SHP77 treated with DMSO at 0.1 percent for 48 hours (cell line): ENCODE measurements at regions not wholly inside any gene's neighbourhood (a gene's known extent, or its start where the extent isn't known, plus 50 kb on each side); places are given as distances from the start of the nearest gene placed in this dataset.

Experiments
- DNase-seq: peaks from one replicate; lab custom pipeline; 2025; lab: John Stamatoyannopoulos, UW

DNA sequence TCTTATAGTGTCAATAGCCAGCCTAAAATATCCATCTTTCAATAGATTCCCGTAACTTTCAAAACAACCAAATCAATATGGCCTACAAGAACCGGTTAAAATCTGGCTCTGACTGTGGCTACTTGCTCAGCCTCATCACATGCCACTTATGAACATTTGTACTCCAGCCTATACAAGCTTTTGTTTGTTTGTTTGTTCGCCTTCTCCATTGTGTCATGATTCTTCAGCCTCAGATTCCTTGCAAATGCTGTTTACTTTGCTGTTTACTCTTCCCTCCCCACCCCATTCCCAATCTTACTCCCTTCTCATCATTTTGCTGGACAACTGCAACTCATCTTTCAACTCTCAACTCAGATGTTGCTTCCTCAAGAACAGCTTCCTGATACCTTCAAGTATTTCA, 161.2 kb downstream of the CAPZA3 start:
- DNase-seq, result no peak

DNA sequence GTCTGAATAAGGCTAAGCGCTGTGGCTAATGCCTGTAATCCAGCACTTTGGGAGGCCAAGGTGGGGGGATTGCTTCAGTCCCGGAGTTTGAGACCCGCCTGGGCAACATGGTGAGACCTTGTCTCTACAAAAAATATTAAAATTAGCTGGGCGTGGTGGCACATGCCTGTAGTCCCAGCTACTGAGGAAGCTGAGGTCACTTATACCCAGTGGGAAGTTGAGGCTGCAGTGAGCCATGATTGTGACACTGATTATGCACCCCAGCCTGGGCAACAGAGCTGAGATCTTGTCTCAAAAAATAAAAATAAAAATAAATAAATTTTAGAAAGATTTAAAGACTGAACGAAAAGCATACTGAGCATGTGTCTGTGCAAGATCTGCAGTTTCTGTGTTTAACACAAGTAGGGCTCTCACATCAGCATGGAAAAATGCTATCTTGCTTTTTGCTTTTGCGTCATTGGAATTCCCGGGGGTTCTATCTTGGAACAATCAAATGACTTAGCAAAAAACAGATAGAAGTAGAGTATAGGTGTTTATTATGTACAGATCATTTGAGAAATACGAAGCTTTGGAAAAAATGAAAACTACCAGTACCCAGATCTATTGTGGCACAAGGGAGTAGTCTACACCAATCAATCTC, 161.9 kb downstream of the CAPZA3 start:
- no peak for DNase-seq

DNA sequence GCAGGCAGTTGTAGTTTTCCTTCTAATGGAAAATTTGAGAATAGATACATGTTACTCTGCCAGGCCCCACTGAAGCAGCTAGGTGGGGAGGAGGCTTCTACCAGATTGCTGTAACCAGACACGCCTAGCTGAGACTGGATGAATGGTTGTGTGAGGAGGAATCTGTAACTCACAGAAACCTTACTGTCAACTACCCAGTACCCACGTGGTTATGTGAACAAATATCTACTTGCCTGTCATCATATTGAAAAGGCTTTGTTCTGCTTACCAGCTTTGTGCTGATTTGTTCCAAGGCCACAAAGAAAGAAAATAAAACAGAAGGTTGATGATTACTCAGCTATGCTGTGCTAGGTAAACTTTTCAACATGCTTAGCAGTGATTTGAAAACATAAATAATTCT, 167.2 kb downstream of the CAPZA3 start:
- DNase-seq, result no peak

DNA sequence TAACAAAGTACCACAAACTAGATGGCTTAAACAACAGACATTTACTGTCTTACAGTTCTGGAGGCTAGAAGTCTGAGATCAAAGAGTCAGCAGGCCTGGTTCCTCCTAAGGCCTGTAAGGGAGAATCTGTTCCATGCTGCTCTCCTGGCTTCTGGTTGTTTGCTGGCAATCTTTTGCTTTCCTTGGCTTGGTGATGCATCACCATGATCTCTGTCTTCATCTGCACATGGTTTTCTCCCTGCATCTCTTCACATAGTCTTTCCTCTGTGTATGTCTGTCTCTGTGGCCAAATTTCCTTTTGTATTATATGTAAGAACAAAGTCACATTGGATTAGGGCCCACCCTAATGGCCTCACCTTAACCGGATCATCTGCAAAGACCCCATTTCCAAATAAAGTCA, 168.5 kb downstream of the CAPZA3 start:
- DNase-seq, result no peak

DNA sequence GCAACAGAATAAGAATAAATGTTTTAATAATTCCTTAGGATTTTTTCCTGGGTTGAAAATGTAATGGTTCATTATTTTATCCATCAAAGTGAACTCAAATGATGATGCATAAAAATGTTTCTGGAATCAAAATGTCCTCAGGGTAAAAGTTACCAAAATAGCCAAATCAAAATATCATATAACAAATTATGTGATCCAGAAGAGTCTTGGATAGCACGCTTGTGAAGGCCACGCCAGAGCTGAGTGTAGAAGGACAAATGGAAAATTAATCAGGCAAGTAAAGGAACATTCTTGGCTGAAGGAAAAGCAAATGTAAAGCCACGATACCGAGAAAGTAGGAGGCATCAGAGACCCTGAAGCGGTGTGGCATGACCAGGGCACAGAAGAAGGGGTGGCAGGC, 169.2 kb downstream of the CAPZA3 start:
- DNase-seq, result no peak

DNA sequence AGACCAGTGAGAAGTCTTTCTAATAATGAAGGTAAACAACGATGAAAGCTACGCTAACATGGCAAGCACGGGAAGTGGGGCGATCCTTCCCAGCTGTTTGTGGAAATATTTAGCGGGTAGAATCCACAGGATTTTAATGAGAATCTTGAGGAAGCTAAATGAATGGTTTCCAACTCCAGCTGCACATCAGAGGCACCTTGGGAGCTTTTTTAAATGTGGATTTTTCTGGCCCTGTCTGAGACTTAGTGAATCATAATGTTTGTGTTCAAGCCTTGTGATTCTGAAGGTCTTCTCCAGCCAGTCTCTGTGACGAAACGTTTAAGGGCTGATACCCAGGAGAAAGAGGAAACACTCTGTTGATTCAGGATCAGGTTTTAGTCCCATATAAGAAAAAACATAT, 169.8 kb downstream of the CAPZA3 start:
- DNase-seq, result no peak

DNA sequence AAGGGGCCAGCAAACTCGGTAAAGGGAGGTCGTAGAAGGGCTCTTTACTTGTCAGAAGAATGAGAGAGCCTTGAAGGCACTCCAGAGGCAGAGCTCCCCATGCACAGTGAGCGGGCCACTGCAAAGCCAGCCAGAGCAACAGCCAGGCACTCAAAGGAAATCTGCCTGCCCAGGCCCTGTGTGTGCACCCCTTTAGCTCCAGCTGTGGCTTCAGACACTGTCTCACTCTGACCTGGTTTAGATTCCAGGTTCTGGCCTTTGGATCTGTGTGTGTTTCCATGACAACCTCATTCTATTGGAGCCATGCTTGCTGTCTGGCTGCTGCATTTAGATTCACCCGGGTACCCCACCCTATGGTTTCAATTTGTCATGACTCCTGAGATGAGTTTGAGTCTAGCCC, 170.3 kb downstream of the CAPZA3 start:
- DNase-seq, result no peak

DNA sequence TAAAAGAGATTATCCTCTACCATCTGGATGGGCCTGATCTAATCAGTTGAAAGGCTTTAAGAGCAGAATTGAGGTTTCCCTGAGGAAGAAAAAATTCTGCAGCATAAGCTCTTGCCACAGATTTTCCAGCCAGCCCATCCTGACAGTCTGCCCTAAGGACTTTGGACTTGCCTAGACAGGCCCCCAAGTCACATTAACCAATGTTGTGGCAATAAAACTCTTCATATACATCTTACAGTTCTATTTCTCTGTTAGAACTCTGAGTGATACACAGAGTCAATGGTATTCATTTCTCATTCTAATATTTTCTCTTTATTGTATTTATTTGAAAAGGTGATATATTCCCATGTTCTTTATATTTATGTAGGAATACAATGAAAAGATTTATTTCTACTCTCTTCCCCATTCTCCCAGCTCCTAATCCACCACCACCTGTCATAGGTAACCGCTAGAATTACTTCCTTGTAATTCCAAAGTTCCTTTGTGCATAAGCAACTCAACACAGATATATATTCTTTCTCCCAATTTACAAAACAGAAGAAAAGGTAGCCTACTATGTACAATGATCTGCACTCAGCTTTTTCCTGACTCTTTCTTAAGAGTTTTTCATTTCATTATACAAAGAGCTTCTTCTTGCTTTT, 182.1 kb downstream of the CAPZA3 start:
- no peak for DNase-seq

DNA sequence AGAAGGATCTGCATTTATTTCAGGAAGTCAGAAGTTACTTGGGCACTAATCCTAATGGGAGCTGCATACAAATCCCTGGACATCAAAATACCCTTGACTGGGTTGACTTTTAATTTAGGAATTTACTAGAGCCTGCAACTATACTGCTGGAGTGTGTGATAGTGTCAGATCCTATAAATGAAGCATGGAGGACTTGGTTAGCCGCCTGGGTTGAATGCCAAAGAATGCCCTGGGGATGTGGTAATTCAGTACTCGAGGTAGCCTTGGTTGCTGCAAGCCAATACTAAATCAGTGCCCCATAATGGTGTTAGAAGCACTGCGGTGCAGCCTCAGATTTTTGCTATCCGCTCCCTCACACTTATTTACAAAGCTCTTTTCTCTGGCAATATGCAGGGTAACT, 184.9 kb downstream of the CAPZA3 start:
- no peak for DNase-seq

DNA sequence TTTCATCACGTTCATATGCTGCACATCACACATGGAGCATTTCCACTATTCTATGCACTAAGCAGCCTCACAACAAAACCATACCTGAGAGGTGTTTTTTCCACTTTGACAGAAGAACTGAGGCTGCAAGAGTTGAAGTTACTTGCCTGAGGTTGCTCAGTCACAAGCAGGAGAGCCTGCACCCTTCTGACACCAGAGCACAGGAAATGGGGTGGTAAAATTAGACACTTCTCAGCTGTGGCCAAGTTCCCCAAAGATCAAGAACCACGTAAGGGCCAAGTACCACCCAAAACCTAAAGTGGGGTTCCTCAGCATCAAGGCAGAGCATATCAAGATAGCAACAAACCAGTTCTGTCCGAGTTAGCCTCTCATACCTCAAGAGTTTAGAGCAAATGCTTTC, 185.8 kb downstream of the CAPZA3 start:
- DNase-seq, result no peak

DNA sequence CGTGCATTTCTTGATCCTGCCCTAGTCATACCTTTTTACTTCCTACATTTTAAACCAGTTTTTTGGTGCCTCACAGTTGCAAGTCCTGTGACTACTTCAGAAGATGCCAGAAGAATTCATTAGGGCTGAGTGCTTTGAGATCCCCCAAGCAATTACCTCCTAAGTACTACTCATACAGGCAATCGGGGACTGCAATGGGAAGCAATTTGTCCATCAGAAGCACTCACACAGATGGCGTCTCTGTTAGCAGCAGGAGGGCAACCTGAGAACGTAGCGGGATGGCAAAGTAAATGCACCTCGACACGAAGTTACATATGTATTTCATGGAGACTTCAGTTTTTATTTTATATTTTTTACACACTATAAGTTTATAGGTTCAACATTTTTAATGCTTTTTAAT, 188.3 kb downstream of the CAPZA3 start:
- no peak for DNase-seq

DNA sequence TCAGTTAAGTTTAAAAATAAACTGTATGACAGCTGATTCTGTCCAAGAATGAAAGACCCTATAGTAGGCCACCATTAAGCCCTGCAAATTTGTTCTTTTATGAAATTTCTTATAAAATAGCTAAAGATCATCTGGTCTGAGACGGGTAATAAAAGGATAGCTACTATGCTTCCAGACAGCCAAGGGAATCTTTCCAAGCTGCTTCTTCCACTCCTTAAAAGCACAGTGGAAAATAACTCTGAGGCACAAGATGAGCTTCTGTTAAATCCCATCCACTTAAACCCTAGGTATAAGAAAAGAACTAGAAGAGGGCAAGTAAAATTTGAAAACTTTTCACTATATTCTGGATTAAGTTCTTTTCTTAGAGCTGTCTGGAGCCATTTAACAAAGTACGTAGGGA, 194.3 kb downstream of the CAPZA3 start:
- DNase-seq, result no peak

DNA sequence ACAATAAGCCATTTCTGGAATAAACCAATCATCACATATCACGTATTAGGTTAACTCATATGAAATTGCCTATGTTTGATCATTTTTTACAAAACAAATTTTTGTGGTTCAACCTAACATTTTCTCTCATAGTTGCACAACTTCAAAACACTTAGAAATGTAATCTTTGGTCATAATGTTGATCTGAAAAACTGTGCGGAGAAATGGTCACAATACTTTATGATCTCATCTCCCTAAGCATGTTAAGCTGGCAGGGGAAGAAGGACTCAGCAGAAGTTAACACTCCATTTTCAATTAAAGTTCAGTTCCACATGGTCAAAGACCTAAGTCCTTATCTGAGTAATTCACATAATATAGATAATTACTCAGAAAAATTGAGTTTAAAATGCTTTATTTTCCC, 194.8 kb downstream of the CAPZA3 start:
- DNase-seq, result no peak

DNA sequence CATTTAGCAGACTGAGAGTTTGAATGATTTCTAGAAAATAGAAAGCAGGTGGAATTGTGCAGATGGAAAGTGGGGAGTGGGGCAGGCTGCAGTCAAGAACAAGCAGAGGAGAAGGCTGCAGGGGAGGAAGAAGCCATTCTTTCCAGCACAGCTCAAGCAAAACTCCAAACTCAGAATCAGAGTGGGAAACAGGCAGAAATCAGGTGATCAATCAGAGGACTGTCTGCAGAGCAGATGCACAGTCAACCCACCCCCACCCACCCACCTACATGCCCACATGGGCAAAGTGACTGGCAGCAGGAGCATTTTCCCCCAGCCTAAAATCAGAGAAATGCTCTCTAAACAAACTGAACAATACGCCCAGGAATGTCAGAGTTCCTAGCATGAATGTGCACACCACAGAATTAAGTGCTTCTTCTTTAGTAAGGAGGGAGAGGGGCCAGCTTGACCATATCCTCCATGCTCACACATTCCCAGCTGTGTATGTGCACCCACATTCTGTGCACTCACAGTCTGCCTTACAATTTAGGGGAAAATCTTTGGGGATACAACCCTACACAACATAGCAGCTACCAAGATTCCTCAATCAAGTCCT, 194.1 kb upstream of the PLEKHA5 start:
- DNase-seq, result no peak

DNA sequence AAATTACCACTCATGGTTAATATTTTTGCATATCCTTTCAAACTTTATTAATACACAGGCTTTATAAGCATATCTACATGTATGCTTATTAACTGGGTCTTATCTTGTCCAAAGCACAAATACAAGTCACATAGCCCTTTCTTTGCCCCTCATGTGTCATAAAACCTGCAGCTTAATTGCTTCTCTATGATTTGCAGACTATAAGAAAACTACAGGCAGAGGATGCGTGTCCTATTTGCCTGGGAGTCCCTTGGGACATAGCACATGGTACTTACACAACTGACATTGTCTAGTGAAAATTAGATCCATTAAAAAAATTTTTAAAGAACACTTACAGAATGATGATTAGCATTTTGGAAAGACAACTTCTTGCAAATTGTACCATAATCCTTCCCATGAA, 190.5 kb upstream of the PLEKHA5 start:
- no peak for DNase-seq

DNA sequence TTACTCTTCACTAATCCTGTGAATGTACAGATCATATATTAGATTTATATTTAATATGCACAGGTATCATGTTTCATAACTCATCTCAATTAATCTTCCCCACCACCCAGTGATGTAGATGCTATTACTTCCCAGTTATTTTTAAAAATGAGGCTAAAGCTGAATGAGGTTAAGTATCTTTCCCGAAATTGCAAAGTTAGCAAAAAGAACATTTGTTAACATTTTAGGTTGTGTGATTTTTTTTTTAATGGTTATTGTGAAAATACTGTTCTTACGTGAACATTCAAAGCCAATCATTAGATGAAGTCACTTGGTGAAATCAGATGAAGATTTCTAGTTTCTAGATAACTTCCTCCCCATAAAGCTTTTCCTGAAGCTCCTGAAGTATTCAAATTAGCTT, 186.9 kb upstream of the PLEKHA5 start:
- no peak for DNase-seq

DNA sequence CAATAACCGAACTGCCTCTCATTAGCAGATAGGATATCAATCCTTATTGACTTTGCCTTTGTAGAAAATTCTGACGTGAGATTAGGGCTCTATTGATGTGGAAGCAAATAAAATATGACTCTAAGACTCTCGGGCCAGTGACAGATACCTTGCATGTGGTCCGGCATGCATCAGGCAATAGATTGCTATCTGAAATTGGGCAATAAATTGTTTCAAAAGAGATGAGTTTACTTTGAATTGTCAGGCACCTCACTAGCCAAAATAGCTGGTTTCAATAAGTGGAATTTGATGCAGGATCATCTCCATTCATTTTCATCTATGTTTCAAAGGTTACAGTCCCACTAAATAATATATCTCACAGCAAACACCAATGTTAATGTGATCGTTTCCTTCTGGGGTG, 186.3 kb upstream of the PLEKHA5 start:
- no peak for DNase-seq

DNA sequence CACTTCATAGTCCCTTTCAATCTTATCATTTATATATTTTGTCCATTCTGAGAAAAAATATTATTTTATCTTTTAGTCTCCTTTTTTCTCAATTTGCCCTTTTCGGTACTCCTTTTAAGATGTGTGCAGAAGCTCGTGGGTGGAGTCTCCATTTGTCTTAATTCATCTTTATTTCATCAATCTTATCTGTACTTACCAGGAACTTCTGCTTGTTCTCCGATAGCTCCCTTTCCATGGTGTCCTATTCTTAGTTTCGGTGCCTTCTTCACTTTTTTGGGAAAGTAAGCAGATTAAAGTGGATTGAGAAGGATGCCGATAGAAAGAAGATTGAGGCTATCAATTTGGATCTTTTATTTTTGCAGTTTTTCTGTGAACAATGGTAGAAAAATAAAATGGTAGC, 183.4 kb upstream of the PLEKHA5 start:
- no peak for DNase-seq

DNA sequence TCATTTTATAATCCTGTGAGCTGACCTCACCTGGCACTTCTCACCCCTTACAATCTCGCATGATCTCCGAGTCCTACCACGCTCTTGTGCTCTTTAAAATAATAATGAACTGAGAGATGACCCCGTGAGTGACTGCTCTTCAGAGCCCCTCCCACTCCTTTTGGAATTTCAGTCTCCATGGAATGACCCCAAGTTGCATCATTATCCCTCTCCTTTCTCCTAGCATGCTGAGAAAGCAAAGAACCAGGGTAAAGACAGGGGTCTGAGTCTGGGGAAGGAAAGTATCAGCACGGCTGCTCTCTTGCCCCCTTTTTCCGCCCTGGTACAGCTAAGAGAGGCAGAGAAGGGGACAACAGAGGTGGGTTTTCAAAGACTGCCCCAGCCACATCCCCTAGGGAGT, 178.3 kb upstream of the PLEKHA5 start:
- no peak for DNase-seq

DNA sequence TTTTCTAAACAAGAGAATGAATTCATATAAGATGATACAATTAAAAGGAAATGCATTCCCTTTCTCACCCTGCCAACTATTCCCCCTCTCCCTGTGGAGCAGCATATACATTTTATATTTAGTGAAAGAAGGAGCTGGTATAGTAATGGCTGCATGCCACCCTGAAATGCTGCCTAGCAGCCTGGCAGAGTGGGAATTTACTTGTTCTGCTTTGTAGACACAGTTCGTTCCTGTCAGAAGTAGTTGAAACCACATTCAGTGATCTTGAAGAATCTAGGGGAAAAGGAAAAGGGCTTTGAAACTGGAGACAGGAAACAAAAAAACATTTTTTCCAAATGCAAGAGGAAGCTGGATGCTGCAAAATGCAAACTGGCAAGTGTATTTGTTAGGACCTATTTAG, 176.0 kb upstream of the PLEKHA5 start:
- no peak for DNase-seq

DNA sequence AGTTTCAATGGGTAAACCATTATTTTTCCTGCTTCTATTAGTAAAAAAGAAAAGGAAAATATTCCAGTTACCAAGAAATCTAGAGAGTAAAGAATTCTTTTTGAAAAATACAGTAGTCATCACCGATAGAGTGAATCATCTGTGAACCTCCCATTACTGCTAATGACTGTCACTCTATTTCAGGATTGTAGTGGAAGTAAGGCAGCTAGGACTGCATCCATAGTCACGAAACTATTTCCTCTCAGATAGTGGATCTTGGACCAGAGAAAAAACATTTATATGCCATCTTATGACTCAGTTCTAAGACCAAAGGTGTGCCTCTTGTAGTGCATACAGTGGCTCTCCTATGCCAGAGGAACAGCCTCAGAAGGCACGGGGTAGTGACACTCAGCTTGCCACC, 173.9 kb upstream of the PLEKHA5 start:
- DNase-seq, result no peak

DNA sequence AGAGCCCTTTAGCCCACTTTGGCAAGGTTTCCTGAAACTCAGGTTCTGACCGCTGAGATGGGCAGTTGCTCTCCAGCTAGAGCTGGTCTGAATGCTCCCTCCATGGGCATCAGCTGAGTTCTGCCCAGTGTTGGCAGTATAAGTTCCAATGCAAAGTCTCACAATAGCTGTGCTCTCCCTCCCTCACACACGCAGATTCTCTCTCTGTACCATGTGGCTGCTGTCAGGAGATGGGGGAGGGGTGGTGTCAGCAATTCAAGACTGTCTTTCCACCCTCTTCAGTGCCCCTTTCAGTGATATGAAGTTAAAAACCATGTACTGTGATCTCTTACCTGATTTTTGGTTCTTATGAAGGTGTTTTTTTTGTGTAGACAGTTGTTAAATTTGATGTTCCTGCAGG, 164.3 kb upstream of the PLEKHA5 start:
- no peak for DNase-seq

DNA sequence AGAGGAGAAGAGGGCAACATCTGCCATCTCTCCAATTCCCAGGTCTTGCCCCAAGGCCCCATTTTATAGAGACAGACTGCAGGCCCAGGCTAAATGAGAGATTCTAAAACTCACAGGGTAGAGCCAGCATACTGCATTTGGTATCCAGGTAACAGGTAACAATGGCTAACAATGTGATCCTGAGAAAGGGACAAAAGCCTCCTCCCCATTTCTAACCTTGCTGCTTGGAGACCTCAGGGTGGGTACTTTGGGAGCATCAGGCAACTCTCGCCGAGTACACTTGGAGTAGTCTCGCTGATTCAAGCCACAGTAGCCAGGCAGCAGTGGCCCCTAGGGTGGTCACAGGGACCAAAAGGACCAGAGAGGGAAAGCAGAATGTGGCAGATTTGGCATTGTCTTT, 162.6 kb upstream of the PLEKHA5 start:
- DNase-seq, result no peak

DNA sequence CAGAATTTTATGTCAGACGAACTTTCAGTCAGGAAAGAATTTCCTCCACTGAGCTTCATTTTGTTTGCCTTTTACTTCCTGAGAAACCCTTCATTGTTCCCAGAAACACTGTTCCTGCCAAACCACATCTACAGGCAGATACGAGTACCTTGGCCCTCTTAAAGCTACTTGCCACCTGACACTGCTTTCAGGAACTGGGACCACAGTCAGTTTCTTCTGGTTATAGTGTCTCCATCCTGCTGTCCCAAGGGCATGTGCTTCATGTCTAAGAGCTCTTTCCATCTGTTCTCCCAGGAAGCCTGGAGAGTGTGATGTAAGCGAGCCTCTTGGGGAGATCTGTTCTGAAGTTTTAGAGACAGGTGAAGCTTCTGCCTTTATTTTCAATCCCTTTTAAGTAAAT, 161.7 kb upstream of the PLEKHA5 start:
- DNase-seq, result no peak
